HG02642 (cell line): ENCODE measurements at regions not wholly inside any gene's neighbourhood (a gene's known extent, or its start where the extent isn't known, plus 50 kb on each side); places are given as distances from the start of the nearest gene placed in this dataset.
A peak's percentile ranks its signal among the peaks of the same experiment; 100 is the strongest.

Experiments
- ATAC-seq: cut with Tn5 transposase; IDR thresholded peaks from one replicate; pipeline ENCODE4 v1.9.1; 2021; ENCODE audit warnings: mild to moderate bottlenecking; ENCODE audit not compliant: unreplicated experiment, poor library complexity

DNA sequence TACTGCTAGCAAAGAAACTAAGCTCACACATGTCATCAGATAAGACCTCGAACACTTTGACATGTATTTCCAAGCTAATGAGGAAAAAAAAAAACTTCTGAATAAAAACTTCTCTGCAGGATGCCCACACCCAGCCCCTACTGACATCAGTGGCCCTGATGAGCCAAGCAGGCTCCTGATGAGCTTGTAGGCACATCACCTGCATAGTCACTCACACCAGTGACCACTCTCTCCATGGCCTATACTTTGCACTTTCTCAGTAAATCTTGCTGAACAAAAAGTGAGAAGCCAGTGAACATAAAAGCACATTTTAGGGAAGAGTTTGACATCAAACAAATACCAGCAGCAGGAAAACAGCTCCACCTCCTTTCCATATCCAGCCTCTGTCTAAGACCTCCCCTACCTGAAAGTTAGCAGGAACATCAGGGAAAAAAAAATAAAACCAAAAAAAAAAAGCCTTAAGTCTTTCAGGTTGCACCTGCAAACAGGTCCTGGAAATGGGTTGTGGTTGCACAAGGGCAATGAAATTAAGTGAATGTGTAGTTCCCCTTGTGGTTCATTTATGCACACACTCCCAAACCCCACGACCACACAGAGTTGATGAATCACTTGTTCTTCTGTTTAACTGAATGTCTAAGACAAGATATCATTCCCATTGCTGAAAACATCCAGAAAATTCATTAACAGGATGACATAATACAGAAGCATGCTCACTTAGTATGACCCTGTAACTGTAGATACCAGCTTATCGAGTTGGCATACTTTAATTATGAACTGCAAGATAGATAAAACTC is 205.2 kb upstream of the PDE1C start:
- peak; percentile 61 for ATAC-seq

DNA sequence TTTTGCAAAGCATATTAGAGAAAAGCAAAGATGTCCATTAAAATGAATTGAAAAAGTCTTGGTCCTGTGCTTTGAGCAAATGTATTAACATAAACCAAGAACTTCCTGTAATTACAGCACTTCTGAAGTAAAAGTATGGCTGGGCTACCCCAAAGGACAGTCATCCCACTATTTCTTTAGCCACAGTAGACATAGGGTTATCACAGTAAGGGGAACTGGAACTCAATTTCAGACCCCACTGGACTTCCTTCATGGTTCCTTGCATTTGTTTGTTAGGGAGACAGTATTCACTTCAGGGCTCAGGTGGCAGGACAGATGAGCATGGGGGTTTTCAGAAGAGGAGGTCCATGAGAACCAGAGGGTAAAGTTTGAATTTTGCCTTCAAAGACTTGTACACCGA is 203.1 kb upstream of the PDE1C start:
- no peak for ATAC-seq

- no peak for ATAC-seq
These were observed 196.8 kb upstream of the PDE1C start for GRCh38 chr7:32266932-32267475.

DNA sequence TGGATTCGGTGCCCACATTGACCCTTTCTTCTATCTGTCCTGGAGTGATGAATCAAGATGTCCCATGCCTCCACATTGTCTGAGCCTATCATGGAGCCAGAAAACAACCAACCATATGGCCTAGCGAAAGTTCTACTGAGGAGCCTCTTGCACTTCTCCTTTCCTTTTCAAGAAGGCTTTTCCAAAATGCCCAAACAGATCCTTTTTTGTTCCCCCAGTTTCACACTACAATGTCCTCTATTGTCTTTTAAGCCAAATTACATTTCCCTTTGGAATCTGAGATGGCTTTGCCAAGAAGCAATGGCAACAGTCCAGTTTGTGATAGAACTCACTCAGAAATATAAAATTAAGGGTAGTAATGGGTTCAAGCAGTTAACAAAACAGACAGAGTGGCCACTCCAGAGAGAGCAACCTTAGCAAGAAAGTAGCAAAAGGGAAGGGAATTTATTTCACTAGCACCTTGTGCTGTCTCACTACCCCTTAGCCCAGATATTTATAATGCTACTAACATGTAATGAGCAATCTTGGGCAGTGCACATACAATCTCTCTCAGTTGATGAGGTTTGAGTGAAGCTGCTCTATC is 194.6 kb upstream of the PDE1C start:
- ATAC-seq: no peak

GRCh38 chr7:32263611-32264010 is 193.4 kb upstream of the PDE1C start:
- ATAC-seq: no peak

GRCh38 chr7:32262315-32262714 is 192.1 kb upstream of the PDE1C start:
- ATAC-seq: no peak

- peak; percentile 94 for ATAC-seq
These were observed 189.9 kb upstream of the PDE1C start for GRCh38 chr7:32259931-32260596.

DNA sequence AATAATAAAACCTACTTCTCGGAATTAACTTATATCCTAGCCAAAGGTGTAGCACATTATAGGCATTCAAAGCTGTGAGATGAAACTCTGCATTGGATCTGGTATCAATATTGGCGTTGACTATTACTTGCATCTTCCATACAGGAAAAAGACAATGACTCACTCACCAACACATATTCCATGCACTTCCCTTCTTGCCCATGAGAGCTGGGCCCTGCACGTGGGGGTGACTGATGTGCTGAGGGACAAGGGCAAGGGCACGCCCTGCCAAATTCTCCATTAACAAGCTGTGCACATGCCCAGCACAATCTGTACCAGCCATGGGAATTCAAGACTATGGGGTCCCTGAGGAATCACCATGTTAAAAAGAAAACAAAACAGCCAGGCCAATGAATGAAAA is 188.1 kb upstream of the PDE1C start:
- no peak for ATAC-seq

DNA sequence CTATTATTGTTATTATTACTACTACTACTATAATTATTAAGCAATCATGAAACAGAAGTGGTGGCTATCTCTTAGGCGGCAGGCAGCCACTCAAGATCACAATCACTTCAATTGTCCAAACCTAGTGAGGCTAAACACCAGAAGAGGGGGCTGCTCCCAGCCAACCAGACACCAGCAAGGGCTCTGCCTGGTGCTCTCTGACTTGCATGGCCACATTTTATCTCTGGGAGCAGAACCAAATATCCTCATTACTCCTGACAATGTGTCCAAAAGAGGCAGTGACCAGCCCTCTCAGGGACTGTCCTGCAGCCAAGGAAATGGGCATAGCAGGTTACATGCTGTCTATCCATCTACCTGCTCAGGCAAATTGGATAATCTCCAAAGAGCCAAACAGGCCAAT is 187.4 kb upstream of the PDE1C start:
- ATAC-seq: no peak

GRCh38 chr7:32256811-32257210 is 186.6 kb upstream of the PDE1C start:
- ATAC-seq: no peak

GRCh38 chr7:32256376-32256775 is 186.2 kb upstream of the PDE1C start:
- no peak for ATAC-seq

- ATAC-seq: no peak
These were observed 184.8 kb upstream of the PDE1C start for GRCh38 chr7:32255036-32255435.

GRCh38 chr7:32253299-32253698 is 183.1 kb upstream of the PDE1C start:
- no peak for ATAC-seq

- ATAC-seq: no peak
These were observed 181.5 kb upstream of the PDE1C start for GRCh38 chr7:32251659-32252058.

- ATAC-seq: no peak
These were observed 180.5 kb upstream of the PDE1C start for GRCh38 chr7:32250471-32251260.

- no peak for ATAC-seq
These were observed 179.8 kb upstream of the PDE1C start for GRCh38 chr7:32250003-32250402.

GRCh38 chr7:32248522-32248921 is 178.3 kb upstream of the PDE1C start:
- ATAC-seq: no peak

DNA sequence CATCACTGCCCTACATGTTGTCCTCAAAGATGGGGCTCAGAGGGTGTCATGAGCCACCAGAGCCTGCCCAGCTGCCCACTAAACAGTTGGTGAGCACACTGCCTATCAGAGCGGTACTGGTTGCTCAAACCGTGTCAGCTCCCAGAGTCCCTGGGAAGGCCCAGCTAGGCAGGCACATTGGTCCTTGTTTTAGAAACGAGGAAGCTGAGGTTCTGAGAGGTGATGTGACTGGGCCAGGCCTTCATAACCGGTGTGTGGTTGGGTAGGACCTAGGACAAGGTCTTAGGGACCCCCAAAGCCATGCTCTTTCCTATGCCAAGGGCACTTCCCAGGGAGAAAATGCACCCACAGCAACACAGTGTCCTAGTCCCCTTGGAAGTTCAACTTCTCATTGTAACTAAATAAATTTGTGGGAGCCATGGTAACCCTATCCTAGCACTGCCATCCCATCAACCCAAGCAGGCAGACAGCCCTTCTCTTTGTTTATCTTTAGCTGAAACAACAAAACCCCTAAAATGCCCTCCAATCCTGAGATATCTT is 174.7 kb upstream of the PDE1C start:
- ATAC-seq: no peak

DNA sequence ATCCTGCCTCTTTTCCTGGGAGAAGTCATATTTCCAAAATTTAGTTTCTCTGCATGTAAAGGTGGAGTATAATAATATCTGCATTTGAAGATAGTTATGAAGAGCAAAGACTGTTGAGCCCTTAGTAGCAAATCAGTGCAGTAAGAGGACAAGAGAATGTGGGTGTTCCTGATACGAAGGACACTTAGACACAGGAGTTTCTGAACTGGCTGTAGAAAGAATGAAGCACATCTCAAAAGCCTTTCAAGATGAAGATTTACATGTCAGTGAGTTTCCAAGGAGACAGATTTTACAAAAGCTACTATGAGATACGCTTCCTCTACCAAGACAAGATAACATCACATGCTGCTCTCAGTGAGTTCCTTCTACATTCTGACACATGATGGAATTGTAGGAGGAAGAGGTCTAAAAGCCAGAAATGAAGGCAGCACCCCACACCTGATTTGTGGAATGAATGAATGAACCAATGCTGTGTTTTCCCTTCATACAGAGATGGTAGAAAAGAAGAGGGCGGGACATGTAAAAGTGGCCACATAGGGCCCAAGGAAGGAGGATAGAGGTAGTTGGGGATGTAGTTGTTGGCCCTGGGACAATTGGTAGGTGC is 173.6 kb upstream of the PDE1C start:
- ATAC-seq: no peak

- no peak for ATAC-seq
These were observed 172.2 kb upstream of the PDE1C start for GRCh38 chr7:32242436-32242835.
